ENCODE measurements at regions not wholly inside any gene's neighbourhood (a gene's known extent, or its start where the extent isn't known, plus 50 kb on each side); places are given as distances from the start of the nearest gene placed in this dataset.
"Not testable (repeated sequence)": the region's sequence is repeated elsewhere in the genome, so short reads cannot be mapped to it uniquely, and the experiment has no call there.

DNA sequence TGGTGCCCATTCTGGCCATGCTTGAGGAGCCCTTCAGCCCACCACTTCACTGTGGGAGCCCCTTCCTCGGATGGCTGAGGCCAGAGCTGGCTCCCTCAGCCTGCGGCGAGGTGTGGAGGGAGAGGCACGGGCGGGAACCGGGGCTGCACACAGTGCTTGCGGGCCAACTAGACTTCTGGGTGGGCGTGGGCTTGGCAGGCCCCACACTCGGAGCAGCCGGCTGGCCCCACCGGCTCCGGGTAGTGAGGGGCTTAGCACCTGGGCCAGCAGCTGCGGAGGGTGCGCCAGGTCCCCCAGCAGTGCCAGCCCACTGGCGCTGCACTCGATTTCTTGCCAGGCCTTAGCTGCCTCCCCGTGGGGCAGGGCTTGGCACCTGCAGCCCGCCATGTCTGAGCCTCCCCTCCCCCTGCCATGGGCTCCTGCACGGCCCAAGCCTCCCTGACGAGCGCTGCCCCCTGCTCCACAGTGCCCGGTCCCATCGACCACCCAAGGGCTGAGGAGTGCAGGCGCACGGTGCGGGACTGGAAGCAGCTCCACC lies 554.2 kb downstream of the GABRG2 start:
- TF ChIP-seq POLR2A (IDR thresholded peaks at IDR 0.05), result not testable (repeated sequence)
- TF ChIP-seq, protein P1, sequence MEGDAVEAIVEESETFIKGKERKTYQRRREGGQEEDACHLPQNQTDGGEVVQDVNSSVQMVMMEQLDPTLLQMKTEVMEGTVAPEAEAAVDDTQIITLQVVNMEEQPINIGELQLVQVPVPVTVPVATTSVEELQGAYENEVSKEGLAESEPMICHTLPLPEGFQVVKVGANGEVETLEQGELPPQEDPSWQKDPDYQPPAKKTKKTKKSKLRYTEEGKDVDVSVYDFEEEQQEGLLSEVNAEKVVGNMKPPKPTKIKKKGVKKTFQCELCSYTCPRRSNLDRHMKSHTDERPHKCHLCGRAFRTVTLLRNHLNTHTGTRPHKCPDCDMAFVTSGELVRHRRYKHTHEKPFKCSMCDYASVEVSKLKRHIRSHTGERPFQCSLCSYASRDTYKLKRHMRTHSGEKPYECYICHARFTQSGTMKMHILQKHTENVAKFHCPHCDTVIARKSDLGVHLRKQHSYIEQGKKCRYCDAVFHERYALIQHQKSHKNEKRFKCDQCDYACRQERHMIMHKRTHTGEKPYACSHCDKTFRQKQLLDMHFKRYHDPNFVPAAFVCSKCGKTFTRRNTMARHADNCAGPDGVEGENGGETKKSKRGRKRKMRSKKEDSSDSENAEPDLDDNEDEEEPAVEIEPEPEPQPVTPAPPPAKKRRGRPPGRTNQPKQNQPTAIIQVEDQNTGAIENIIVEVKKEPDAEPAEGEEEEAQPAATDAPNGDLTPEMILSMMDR (IDR thresholded peaks at IDR 0.05), result not testable (repeated sequence)

Data from adrenal gland (tissue), 5 donors.